WTC11 (cell line): ENCODE measurements at regions not wholly inside any gene's neighbourhood (a gene's known extent, or its start where the extent isn't known, plus 50 kb on each side); places are given as distances from the start of the nearest gene placed in this dataset.

ENCODE experiments used
- ATAC-seq: fragments of 200-7000 bp; cut with Tn5 transposase; 2 replicates; pipeline ENCODE4 v1.10.0; 2021; ENCODE audit warnings: mild to moderate bottlenecking, moderate library complexity
- CTCF ChIA-PET: fragments of 300-600 bp; sonication (Branson Sonifier 250); formaldehyde crosslinking; loops from one replicate; lab custom pipeline; 2021; ENCODE audit warnings: antibody characterized with exemption; lab: Charles Lee
- POLR2A ChIA-PET: fragments of 350-600 bp; sonication (Branson Sonifier 250); formaldehyde crosslinking; loops from one replicate; lab custom pipeline; 2021; ENCODE audit warnings: antibody characterized with exemption; lab: Charles Lee
- DNase-seq: peaks from one replicate; pipeline ENCODE4 v3.0.0; 2021; ENCODE audit warnings: low spot score
- H3K27ac Mint-ChIP-seq: 2 replicates; pipeline ENCODE4 v1.8.0; 2021; ENCODE audit warnings: mixed read lengths
- H3K27me3 Mint-ChIP-seq: 2 replicates; pipeline ENCODE4 v1.8.0; 2021; ENCODE audit warnings: low read depth, mild to moderate bottlenecking, moderate library complexity, mixed read lengths
- H3K36me3 Mint-ChIP-seq: 2 replicates; pipeline ENCODE4 v1.8.0; 2021; ENCODE audit warnings: mixed read lengths
- H3K4me1 Mint-ChIP-seq: 2 replicates; pipeline ENCODE4 v1.8.0; 2022; ENCODE audit warnings: mixed read lengths
- H3K4me3 Mint-ChIP-seq: 2 replicates; pipeline ENCODE4 v1.8.0; 2021; ENCODE audit warnings: mild to moderate bottlenecking, moderate library complexity, mixed read lengths
- H3K9me3 Mint-ChIP-seq: 2 replicates; pipeline ENCODE4 v1.8.0; 2021; ENCODE audit warnings: mixed read lengths
- ATF2 ChIP-seq: sonication (generic); formaldehyde crosslinking; IDR thresholded peaks from 2 replicates; pipeline ENCODE4 v1.8.1; 2022; ENCODE audit warnings: low read depth, missing genetic modification reagents, borderline replicate concordance
- CREB1 ChIP-seq: sonication (generic); formaldehyde crosslinking; IDR thresholded peaks from 2 replicates; pipeline ENCODE4 v1.8.0; 2023; ENCODE audit warnings: mild to moderate bottlenecking, missing genetic modification reagents
- CREM ChIP-seq: sonication (generic); formaldehyde crosslinking; IDR thresholded peaks from 2 replicates; pipeline ENCODE4 v1.8.1; 2022; ENCODE audit warnings: mild to moderate bottlenecking, missing genetic modification reagents, moderate library complexity
- GRHL2 ChIP-seq: fragments of 250-450 bp; sonication (Bioruptor Pico); IDR thresholded peaks from 2 replicates; pipeline ENCODE4 v1.8.0; 2022; ENCODE audit warnings: mild to moderate bottlenecking, moderate library complexity; ENCODE audit not compliant: insufficient replicate concordance, severe bottlenecking
- JAZF1 ChIP-seq: fragments of 250-450 bp; sonication (Bioruptor Pico); IDR thresholded peaks from 2 replicates; pipeline ENCODE4 v1.9.0; 2021; ENCODE audit warnings: moderate library complexity, mild to moderate bottlenecking, inconsistent platforms
- JUN ChIP-seq: sonication (generic); formaldehyde crosslinking; IDR thresholded peaks from 2 replicates; pipeline ENCODE4 v1.8.0; 2023; ENCODE audit warnings: mild to moderate bottlenecking, missing genetic modification reagents
- MXD4 ChIP-seq: fragments of 250-450 bp; sonication (Bioruptor Pico); IDR thresholded peaks from 2 replicates; pipeline ENCODE4 v1.8.0; 2021; ENCODE audit warnings: mild to moderate bottlenecking, moderate library complexity, borderline replicate concordance
- NFATC4 ChIP-seq: fragments of 250-450 bp; sonication (Bioruptor Pico); IDR thresholded peaks from 2 replicates; pipeline ENCODE4 v1.9.0; 2021; ENCODE audit warnings: mild to moderate bottlenecking
- NFE2L1 ChIP-seq: sonication (generic); formaldehyde crosslinking; IDR thresholded peaks from 2 replicates; pipeline ENCODE4 v1.8.1; 2023; ENCODE audit warnings: missing genetic modification reagents
- NFYB ChIP-seq: sonication (generic); formaldehyde crosslinking; conservative IDR thresholded peaks from 2 replicates; pipeline ENCODE4 v1.8.0; 2022; ENCODE audit warnings: low read depth, missing genetic modification reagents
- NR1H2 ChIP-seq: sonication (generic); formaldehyde crosslinking; IDR thresholded peaks from 2 replicates; pipeline ENCODE4 v1.9.0; 2021; ENCODE audit warnings: mild to moderate bottlenecking, moderate library complexity, missing genetic modification reagents
- NR3C1 ChIP-seq: sonication (generic); formaldehyde crosslinking; conservative IDR thresholded peaks from 2 replicates; pipeline ENCODE4 v1.8.1; 2023; ENCODE audit warnings: low read depth, mild to moderate bottlenecking, missing genetic modification reagents
- PRDM15 ChIP-seq: sonication (generic); formaldehyde crosslinking; IDR thresholded peaks from 2 replicates; pipeline ENCODE4 v1.8.0; 2022; ENCODE audit warnings: missing genetic modification reagents
- SMAD3 ChIP-seq: sonication (generic); formaldehyde crosslinking; IDR thresholded peaks from 2 replicates; pipeline ENCODE4 v1.8.0; 2022; ENCODE audit warnings: missing genetic modification reagents, mild to moderate bottlenecking, borderline replicate concordance
- TCF7 ChIP-seq: sonication (generic); formaldehyde crosslinking; IDR thresholded peaks from 2 replicates; pipeline ENCODE4 v1.8.0; 2022; ENCODE audit warnings: mild to moderate bottlenecking, low read depth, missing genetic modification reagents, moderate library complexity
- ZNF121 ChIP-seq: sonication (generic); formaldehyde crosslinking; IDR thresholded peaks from 2 replicates; pipeline ENCODE4 v1.8.0; 2023; ENCODE audit warnings: missing genetic modification reagents
- ZNF138 ChIP-seq: sonication (generic); formaldehyde crosslinking; conservative IDR thresholded peaks from 2 replicates; pipeline ENCODE4 v1.8.1; 2022; ENCODE audit warnings: mild to moderate bottlenecking, moderate library complexity, missing genetic modification reagents
- ZNF232 ChIP-seq: sonication (generic); formaldehyde crosslinking; IDR thresholded peaks from 2 replicates; pipeline ENCODE4 v1.8.0; 2022; ENCODE audit warnings: mild to moderate bottlenecking, missing genetic modification reagents
- ZNF317 ChIP-seq: sonication (generic); formaldehyde crosslinking; IDR thresholded peaks from 2 replicates; pipeline ENCODE4 v1.8.1; 2023; ENCODE audit warnings: low read depth, mild to moderate bottlenecking, moderate library complexity, missing genetic modification reagents, borderline replicate concordance
- ZNF396 ChIP-seq: fragments of 250-450 bp; sonication (Bioruptor Pico); IDR thresholded peaks from 2 replicates; pipeline ENCODE4 v1.8.0; 2021; ENCODE audit warnings: mild to moderate bottlenecking, moderate library complexity, borderline replicate concordance
- TF ChIP-seq, protein P1 (sequence below): sonication (generic); formaldehyde crosslinking; IDR thresholded peaks from 2 replicates; pipeline ENCODE4 v1.8.1; 2022; ENCODE audit warnings: missing genetic modification reagents, borderline replicate concordance
- TF ChIP-seq, protein P2 (sequence below): sonication (generic); formaldehyde crosslinking; IDR thresholded peaks from 2 replicates; pipeline ENCODE4 v1.8.0; 2023; ENCODE audit warnings: missing genetic modification reagents
- TF ChIP-seq, protein P3 (sequence below): fragments of 250-450 bp; sonication (Bioruptor Pico); IDR thresholded peaks from 2 replicates; pipeline ENCODE4 v1.9.0; 2021; ENCODE audit warnings: mild to moderate bottlenecking
- TF ChIP-seq, protein P4 (sequence below): sonication (generic); formaldehyde crosslinking; conservative IDR thresholded peaks from 2 replicates; pipeline ENCODE4 v1.8.1; 2023; ENCODE audit warnings: mild to moderate bottlenecking, low read depth, missing genetic modification reagents, moderate library complexity

DNA sequence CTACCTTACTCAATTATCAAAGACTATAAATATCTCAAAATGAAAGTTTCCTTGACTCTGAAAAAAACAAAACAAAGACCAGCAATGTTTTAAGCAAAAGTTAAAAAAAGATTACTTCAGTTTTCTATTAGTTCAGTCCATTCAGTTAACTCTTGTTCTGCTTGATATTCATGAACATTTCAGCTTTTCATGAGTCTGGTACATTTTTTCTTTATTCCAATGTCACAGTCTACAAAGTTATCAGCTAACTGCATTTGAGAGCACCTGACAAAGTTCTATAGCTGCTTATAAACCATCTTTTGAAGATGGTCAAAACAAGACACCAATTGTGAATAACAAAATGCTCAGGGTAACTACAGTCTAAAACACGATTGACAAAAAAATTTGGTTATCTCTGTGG, 156.1 kb upstream of the NOX3 start:
- no peaks in the 10 kb centered on the region; the same call in 1 of the 2 replicates for H3K27me3 Mint-ChIP-seq
- no peak overlapping the region for H3K4me3 Mint-ChIP-seq
- H3K36me3 Mint-ChIP-seq, result peaks cover 58% of the 10 kb centered on the region
- TF ChIP-seq, protein P1, sequence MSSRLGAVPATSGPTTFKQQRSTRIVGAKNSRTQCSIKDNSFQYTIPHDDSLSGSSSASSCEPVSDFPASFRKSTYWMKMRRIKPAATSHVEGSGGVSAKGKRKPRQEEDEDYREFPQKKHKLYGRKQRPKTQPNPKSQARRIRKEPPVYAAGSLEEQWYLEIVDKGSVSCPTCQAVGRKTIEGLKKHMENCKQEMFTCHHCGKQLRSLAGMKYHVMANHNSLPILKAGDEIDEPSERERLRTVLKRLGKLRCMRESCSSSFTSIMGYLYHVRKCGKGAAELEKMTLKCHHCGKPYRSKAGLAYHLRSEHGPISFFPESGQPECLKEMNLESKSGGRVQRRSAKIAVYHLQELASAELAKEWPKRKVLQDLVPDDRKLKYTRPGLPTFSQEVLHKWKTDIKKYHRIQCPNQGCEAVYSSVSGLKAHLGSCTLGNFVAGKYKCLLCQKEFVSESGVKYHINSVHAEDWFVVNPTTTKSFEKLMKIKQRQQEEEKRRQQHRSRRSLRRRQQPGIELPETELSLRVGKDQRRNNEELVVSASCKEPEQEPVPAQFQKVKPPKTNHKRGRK (CRISPR knock-in tag), result no peak
- TF ChIP-seq, protein P2, sequence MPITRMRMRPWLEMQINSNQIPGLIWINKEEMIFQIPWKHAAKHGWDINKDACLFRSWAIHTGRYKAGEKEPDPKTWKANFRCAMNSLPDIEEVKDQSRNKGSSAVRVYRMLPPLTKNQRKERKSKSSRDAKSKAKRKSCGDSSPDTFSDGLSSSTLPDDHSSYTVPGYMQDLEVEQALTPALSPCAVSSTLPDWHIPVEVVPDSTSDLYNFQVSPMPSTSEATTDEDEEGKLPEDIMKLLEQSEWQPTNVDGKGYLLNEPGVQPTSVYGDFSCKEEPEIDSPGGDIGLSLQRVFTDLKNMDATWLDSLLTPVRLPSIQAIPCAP (CRISPR knock-in tag), result no peak
- no peak for TF ChIP-seq ZNF138 (CRISPR knock-in tag)
- no peak for TF ChIP-seq CREB1 (CRISPR knock-in tag)
- TF ChIP-seq, protein P3, sequence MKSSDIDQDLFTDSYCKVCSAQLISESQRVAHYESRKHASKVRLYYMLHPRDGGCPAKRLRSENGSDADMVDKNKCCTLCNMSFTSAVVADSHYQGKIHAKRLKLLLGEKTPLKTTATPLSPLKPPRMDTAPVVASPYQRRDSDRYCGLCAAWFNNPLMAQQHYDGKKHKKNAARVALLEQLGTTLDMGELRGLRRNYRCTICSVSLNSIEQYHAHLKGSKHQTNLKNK (CRISPR knock-in tag), result no peak
- TF ChIP-seq CREM (CRISPR knock-in tag), result no peak
- no peak for TF ChIP-seq JAZF1
- no peak for TF ChIP-seq GRHL2
- TF ChIP-seq, protein P4, sequence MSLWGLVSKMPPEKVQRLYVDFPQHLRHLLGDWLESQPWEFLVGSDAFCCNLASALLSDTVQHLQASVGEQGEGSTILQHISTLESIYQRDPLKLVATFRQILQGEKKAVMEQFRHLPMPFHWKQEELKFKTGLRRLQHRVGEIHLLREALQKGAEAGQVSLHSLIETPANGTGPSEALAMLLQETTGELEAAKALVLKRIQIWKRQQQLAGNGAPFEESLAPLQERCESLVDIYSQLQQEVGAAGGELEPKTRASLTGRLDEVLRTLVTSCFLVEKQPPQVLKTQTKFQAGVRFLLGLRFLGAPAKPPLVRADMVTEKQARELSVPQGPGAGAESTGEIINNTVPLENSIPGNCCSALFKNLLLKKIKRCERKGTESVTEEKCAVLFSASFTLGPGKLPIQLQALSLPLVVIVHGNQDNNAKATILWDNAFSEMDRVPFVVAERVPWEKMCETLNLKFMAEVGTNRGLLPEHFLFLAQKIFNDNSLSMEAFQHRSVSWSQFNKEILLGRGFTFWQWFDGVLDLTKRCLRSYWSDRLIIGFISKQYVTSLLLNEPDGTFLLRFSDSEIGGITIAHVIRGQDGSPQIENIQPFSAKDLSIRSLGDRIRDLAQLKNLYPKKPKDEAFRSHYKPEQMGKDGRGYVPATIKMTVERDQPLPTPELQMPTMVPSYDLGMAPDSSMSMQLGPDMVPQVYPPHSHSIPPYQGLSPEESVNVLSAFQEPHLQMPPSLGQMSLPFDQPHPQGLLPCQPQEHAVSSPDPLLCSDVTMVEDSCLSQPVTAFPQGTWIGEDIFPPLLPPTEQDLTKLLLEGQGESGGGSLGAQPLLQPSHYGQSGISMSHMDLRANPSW (CRISPR knock-in tag), result no peak
- no peak for TF ChIP-seq JUN (CRISPR knock-in tag)
- TF ChIP-seq NFYB (CRISPR knock-in tag), result no peak
- no peak for TF ChIP-seq PRDM15 (CRISPR knock-in tag)
- TF ChIP-seq ZNF396 (CRISPR knock-in tag), result no peak
- TF ChIP-seq ZNF317, result no peak
- no peak for TF ChIP-seq NR3C1 (CRISPR knock-in tag)
- TF ChIP-seq SMAD3 (CRISPR knock-in tag), result no peak
- POLR2A ChIA-PET, result no interaction called here
- CTCF ChIA-PET, result no interaction called here
- H3K4me1 Mint-ChIP-seq, result no peaks in the 10 kb centered on the region
- no peak for DNase-seq
- peaks cover 74% of the 10 kb centered on the region for H3K9me3 Mint-ChIP-seq
- no peak overlapping the region for H3K27ac Mint-ChIP-seq
- no peak for ATAC-seq

- Mint-ChIP-seq H3K4me1 (no peaks in the 10 kb centered on the region), H3K36me3 (peaks cover 3% of the 10 kb centered on the region), H3K9me3 (peaks cover 28% of the 10 kb centered on the region)
- TF ChIP-seq NFATC4 (CRISPR knock-in tag), result no peak
- TF ChIP-seq CREM (CRISPR knock-in tag), result no peak
- no peak for TF ChIP-seq ZNF121
- TF ChIP-seq MXD4, result no peak
- no peak for TF ChIP-seq ZNF232 (CRISPR knock-in tag)
- TF ChIP-seq ZNF396 (CRISPR knock-in tag), result no peak
- no peak for TF ChIP-seq NFE2L1 (CRISPR knock-in tag)
- TF ChIP-seq SMAD3 (CRISPR knock-in tag), result no peak
- TF ChIP-seq GRHL2, result no peak
- no peak for TF ChIP-seq NR1H2 (CRISPR knock-in tag)
- TF ChIP-seq ATF2 (CRISPR knock-in tag), result no peak
- no peak for TF ChIP-seq TCF7 (CRISPR knock-in tag)
- TF ChIP-seq ZNF317, result no peak
- TF ChIP-seq, all 79 proteins: peak for 0
- peaks cover 3% of the 10 kb centered on the region; the same call in 1 of the 2 replicates for H3K27me3 Mint-ChIP-seq
- ATAC-seq (no peak), DNase-seq (no peak)
- POLR2A ChIA-PET, result no interaction called here
- no peak overlapping the region for H3K27ac Mint-ChIP-seq
- H3K4me3 Mint-ChIP-seq, result no peak overlapping the region
- CTCF ChIA-PET, result no interaction called here
Measured at GRCh38 chr6:155604991-155605390, 149.4 kb upstream of the NOX3 start.
